NCI-H146 treated with DMSO at 0.1 percent for 48 hours (cell line): ENCODE measurements at regions not wholly inside any gene's neighbourhood (a gene's known extent, or its start where the extent isn't known, plus 50 kb on each side); places are given as distances from the start of the nearest gene placed in this dataset.

ENCODE experiments used
- DNase-seq: peaks from one replicate; lab custom pipeline; 2025; ENCODE audit not compliant: unreplicated experiment; lab: John Stamatoyannopoulos, UW

GRCh38 chr6:21807299-21808044 lies 213.9 kb downstream of the SOX4 start:
- no peak for DNase-seq

- DNase-seq = no peak
These were observed 214.5 kb downstream of the SOX4 start for GRCh38 chr6:21808045-21808470.

- no peak for DNase-seq
These were observed 215.1 kb downstream of the SOX4 start for GRCh38 chr6:21808551-21809242.

GRCh38 chr6:21811484-21811883 lies 217.9 kb downstream of the SOX4 start:
- no peak for DNase-seq

- DNase-seq = no peak
These were observed 222.7 kb downstream of the SOX4 start for GRCh38 chr6:21816231-21816630.

GRCh38 chr6:21820442-21820841 lies 226.9 kb downstream of the SOX4 start:
- no peak for DNase-seq

- DNase-seq = no peak
These were observed 229.8 kb downstream of the SOX4 start for GRCh38 chr6:21823371-21823770.

- DNase-seq = peak; percentile 61
These were observed 231.1 kb downstream of the SOX4 start for GRCh38 chr6:21824431-21825177.

- no peak for DNase-seq
These were observed 232.5 kb downstream of the SOX4 start for GRCh38 chr6:21826023-21826422.

GRCh38 chr6:21826904-21827303 lies 233.4 kb downstream of the SOX4 start:
- DNase-seq = no peak

GRCh38 chr6:21827425-21828202 lies 234.1 kb downstream of the SOX4 start:
- DNase-seq = no peak

GRCh38 chr6:21828704-21829103 lies 235.2 kb downstream of the SOX4 start:
- DNase-seq = no peak

GRCh38 chr6:21829126-21829525 lies 235.6 kb downstream of the SOX4 start:
- no peak for DNase-seq

GRCh38 chr6:21831521-21832291 lies 238.2 kb downstream of the SOX4 start:
- no peak for DNase-seq

GRCh38 chr6:21836277-21836676 lies 242.7 kb downstream of the SOX4 start:
- DNase-seq = no peak

GRCh38 chr6:21836772-21837425 lies 243.3 kb downstream of the SOX4 start:
- no peak for DNase-seq

GRCh38 chr6:21840428-21840827 lies 246.9 kb downstream of the SOX4 start:
- no peak for DNase-seq

- DNase-seq = peak; percentile 89
These were observed 249.5 kb downstream of the SOX4 start for GRCh38 chr6:21842875-21843645.
